ENCODE measurements at regions not wholly inside any gene's neighbourhood (a gene's known extent, or its start where the extent isn't known, plus 50 kb on each side); places are given as distances from the start of the nearest gene placed in this dataset.
"Not testable (repeated sequence)": the region's sequence is repeated elsewhere in the genome, so short reads cannot be mapped to it uniquely, and the experiment has no call there.

GRCh38 chr16:59116744-59117143, 382.6 kb upstream of the GOT2 start:
- in situ Hi-C loops (cut with MboI): no loop called here
- TF ChIP-seq EZH2phosphoT487 (IDR thresholded peaks at IDR 0.05; ENCODE audit: insufficient read depth, low read depth) (no peak), EZH2 (IDR thresholded peaks at IDR 0.05; ENCODE audit: insufficient read depth, poor library complexity, severe bottlenecking) (no peak)
- H3K27ac ChIP-seq: no peak overlapping the region

GRCh38 chr16:59114790-59115189, 380.7 kb upstream of the GOT2 start:
- Histone ChIP-seq H3K36me3 (ENCODE audit: low read depth) (no peaks in the 10 kb centered on the region), H4K20me1 (ENCODE audit: insufficient read depth) (no peaks in the 10 kb centered on the region), H3K9ac (no peak overlapping the region), H3K4me3 (no peak overlapping the region), H3F3A (ENCODE audit: insufficient read depth) (no peaks in the 10 kb centered on the region), H3K27ac (no peak overlapping the region), H3K9me2 (ENCODE audit: insufficient read depth) (no peaks in the 10 kb centered on the region), H3K4me2 (ENCODE audit: unreplicated experiment) (no peak overlapping the region), H3K79me2 (ENCODE audit: insufficient read depth) (no peaks in the 10 kb centered on the region), H3K27me3 (replicated peaks; ENCODE audit: insufficient read depth) (no peaks in the 10 kb centered on the region), H2AFZ (no peak overlapping the region), H3K9me3 (ENCODE audit: low read depth) (no peaks in the 10 kb centered on the region), H3K4me1 (ENCODE audit: insufficient read depth) (no peaks in the 10 kb centered on the region)
- DNase-seq: no peak
- in situ Hi-C loops (cut with MboI): no loop called here
- TF ChIP-seq EZH2phosphoT487 (IDR thresholded peaks at IDR 0.05; ENCODE audit: insufficient read depth, low read depth) (no peak), EZH2 (IDR thresholded peaks at IDR 0.05; ENCODE audit: insufficient read depth, poor library complexity, severe bottlenecking) (no peak)
- 0 to 6% methylated on average over 1 of the region's 1 CpG for WGBS, 2 experiments (ENCODE audit: low coverage in 1 of 2, low lambda C conversion rate in 2 of 2, missing lambda C conversion rate in 2 of 2)

More at GRCh38 chr16:59116744-59117143, 382.6 kb upstream of the GOT2 start:
- Histone ChIP-seq H3F3A (ENCODE audit: insufficient read depth) (no peaks in the 10 kb centered on the region), H4K20me1 (ENCODE audit: insufficient read depth) (no peaks in the 10 kb centered on the region), H3K4me2 (ENCODE audit: unreplicated experiment) (no peak overlapping the region), H3K27me3 (replicated peaks; ENCODE audit: insufficient read depth) (no peaks in the 10 kb centered on the region), H3K79me2 (ENCODE audit: insufficient read depth) (no peaks in the 10 kb centered on the region), H3K9ac (no peak overlapping the region), H3K4me1 (ENCODE audit: insufficient read depth) (no peaks in the 10 kb centered on the region), H3K9me3 (ENCODE audit: low read depth) (no peaks in the 10 kb centered on the region), H2AFZ (no peak overlapping the region), H3K36me3 (ENCODE audit: low read depth) (no peaks in the 10 kb centered on the region), H3K9me2 (ENCODE audit: insufficient read depth) (no peaks in the 10 kb centered on the region), H3K4me3 (no peak overlapping the region)
- WGBS, 2 experiments (ENCODE audit: low coverage in 1 of 2, low lambda C conversion rate in 2 of 2, missing lambda C conversion rate in 2 of 2): 7 to 12% methylated on average over 2 of the region's 2 CpGs
- no peak for DNase-seq

- Histone ChIP-seq H2AFZ (no peak overlapping the region), H4K20me1 (ENCODE audit: insufficient read depth) (no peaks in the 10 kb centered on the region), H3K4me2 (ENCODE audit: unreplicated experiment) (no peak overlapping the region), H3K9me3 (ENCODE audit: low read depth) (no peaks in the 10 kb centered on the region), H3K9ac (no peak overlapping the region), H3K9me2 (ENCODE audit: insufficient read depth) (no peaks in the 10 kb centered on the region), H3K27ac (no peak overlapping the region), H3K4me3 (no peak overlapping the region), H3K36me3 (ENCODE audit: low read depth) (no peaks in the 10 kb centered on the region), H3K79me2 (ENCODE audit: insufficient read depth) (no peaks in the 10 kb centered on the region), H3F3A (ENCODE audit: insufficient read depth) (no peaks in the 10 kb centered on the region), H3K4me1 (ENCODE audit: insufficient read depth) (no peaks in the 10 kb centered on the region), H3K27me3 (replicated peaks; ENCODE audit: insufficient read depth) (no peaks in the 10 kb centered on the region)
- in situ Hi-C loops (cut with MboI): no loop called here
- 13 to 17% methylated on average over 2 of the region's 2 CpGs for WGBS, 2 experiments (ENCODE audit: low coverage in 1 of 2, low lambda C conversion rate in 2 of 2, missing lambda C conversion rate in 2 of 2)
- DNase-seq: no peak
- TF ChIP-seq EZH2 (IDR thresholded peaks at IDR 0.05; ENCODE audit: insufficient read depth, poor library complexity, severe bottlenecking): no peak
- no peak for TF ChIP-seq EZH2phosphoT487 (IDR thresholded peaks at IDR 0.05; ENCODE audit: insufficient read depth, low read depth)
Measured at GRCh38 chr16:59113004-59113670, 379.0 kb upstream of the GOT2 start.

GRCh38 chr16:59111280-59111679, 377.2 kb upstream of the GOT2 start:
- Histone ChIP-seq H3K4me1 (ENCODE audit: insufficient read depth) (no peaks in the 10 kb centered on the region), H3K4me3 (no peak overlapping the region), H3K79me2 (ENCODE audit: insufficient read depth) (no peaks in the 10 kb centered on the region), H3K27ac (no peak overlapping the region), H3F3A (ENCODE audit: insufficient read depth) (no peaks in the 10 kb centered on the region), H3K9ac (no peak overlapping the region), H3K36me3 (ENCODE audit: low read depth) (no peaks in the 10 kb centered on the region), H2AFZ (no peak overlapping the region), H3K9me2 (ENCODE audit: insufficient read depth) (no peaks in the 10 kb centered on the region), H4K20me1 (ENCODE audit: insufficient read depth) (no peaks in the 10 kb centered on the region), H3K9me3 (ENCODE audit: low read depth) (no peaks in the 10 kb centered on the region), H3K27me3 (replicated peaks; ENCODE audit: insufficient read depth) (no peaks in the 10 kb centered on the region), H3K4me2 (ENCODE audit: unreplicated experiment) (no peak overlapping the region)
- TF ChIP-seq EZH2phosphoT487 (IDR thresholded peaks at IDR 0.05; ENCODE audit: insufficient read depth, low read depth) (no peak), EZH2 (IDR thresholded peaks at IDR 0.05; ENCODE audit: insufficient read depth, poor library complexity, severe bottlenecking) (no peak)
- no peak for DNase-seq
- in situ Hi-C loops (cut with MboI): no loop called here

- WGBS, 2 experiments (ENCODE audit: low coverage in 1 of 2, low lambda C conversion rate in 2 of 2, missing lambda C conversion rate in 2 of 2): 7% methylated on average over 2 of the region's 2 CpGs
- Histone ChIP-seq H3K27me3 (replicated peaks; ENCODE audit: insufficient read depth) (no peaks in the 10 kb centered on the region), H3K79me2 (ENCODE audit: insufficient read depth) (no peaks in the 10 kb centered on the region), H3K4me2 (ENCODE audit: unreplicated experiment) (no peak overlapping the region), H3K9me3 (ENCODE audit: low read depth) (no peaks in the 10 kb centered on the region), H3K9ac (no peak overlapping the region), H3K4me3 (no peak overlapping the region), H3K4me1 (ENCODE audit: insufficient read depth) (no peaks in the 10 kb centered on the region), H3K27ac (no peak overlapping the region), H3K36me3 (ENCODE audit: low read depth) (no peaks in the 10 kb centered on the region), H3K9me2 (ENCODE audit: insufficient read depth) (no peaks in the 10 kb centered on the region), H2AFZ (no peak overlapping the region), H3F3A (ENCODE audit: insufficient read depth) (no peaks in the 10 kb centered on the region), H4K20me1 (ENCODE audit: insufficient read depth) (no peaks in the 10 kb centered on the region)
- in situ Hi-C loops (cut with MboI): no loop called here
- no peak for DNase-seq
- TF ChIP-seq EZH2 (IDR thresholded peaks at IDR 0.05; ENCODE audit: insufficient read depth, poor library complexity, severe bottlenecking) (no peak), EZH2phosphoT487 (IDR thresholded peaks at IDR 0.05; ENCODE audit: insufficient read depth, low read depth) (no peak)
Measured at GRCh38 chr16:59108374-59108773, 374.3 kb upstream of the GOT2 start.

GRCh38 chr16:59096682-59097081, 362.6 kb upstream of the GOT2 start:
- H3K36me3 ChIP-seq (ENCODE audit: low read depth); H3K27ac ChIP-seq; H2AFZ ChIP-seq; DNase-seq; H3K4me1 ChIP-seq (ENCODE audit: insufficient read depth); H3K27me3 ChIP-seq (replicated peaks; ENCODE audit: insufficient read depth); H3F3A ChIP-seq (ENCODE audit: insufficient read depth); H3K9me2 ChIP-seq (ENCODE audit: insufficient read depth); H3K79me2 ChIP-seq (ENCODE audit: insufficient read depth); H3K9me3 ChIP-seq (ENCODE audit: low read depth); H3K9ac ChIP-seq; H4K20me1 ChIP-seq (ENCODE audit: insufficient read depth); in situ Hi-C loops (cut with MboI); H3K4me3 ChIP-seq; H3K4me2 ChIP-seq (ENCODE audit: unreplicated experiment): not testable (repeated sequence)
- WGBS, 2 experiments (ENCODE audit: low coverage in 1 of 2, low lambda C conversion rate in 2 of 2, missing lambda C conversion rate in 2 of 2): 38 to 45% methylated on average over 9 of the region's 9 CpGs
